HG02798 (cell line): ENCODE measurements at regions not wholly inside any gene's neighbourhood (a gene's known extent, or its start where the extent isn't known, plus 50 kb on each side); places are given as distances from the start of the nearest gene placed in this dataset.
"Not testable (repeated sequence)": the region's sequence is repeated elsewhere in the genome, so short reads cannot be mapped to it uniquely, and the experiment has no call there.

Source experiments
- ATAC-seq: cut with Tn5 transposase; IDR thresholded peaks from one replicate; pipeline ENCODE4 v1.9.1; 2021; ENCODE audit warnings: mild to moderate bottlenecking; ENCODE audit not compliant: unreplicated experiment, poor library complexity

GRCh38 chr12:60419986-60420385 is 824.2 kb downstream of the SLC16A7 start:
- no peak for ATAC-seq

GRCh38 chr12:60421741-60422140 is 825.9 kb downstream of the SLC16A7 start:
- ATAC-seq = no peak

- no peak for ATAC-seq
These were observed 841.5 kb downstream of the SLC16A7 start for GRCh38 chr12:60437297-60437696.

- no peak for ATAC-seq
These were observed 845.7 kb downstream of the SLC16A7 start for GRCh38 chr12:60441577-60441976.

DNA sequence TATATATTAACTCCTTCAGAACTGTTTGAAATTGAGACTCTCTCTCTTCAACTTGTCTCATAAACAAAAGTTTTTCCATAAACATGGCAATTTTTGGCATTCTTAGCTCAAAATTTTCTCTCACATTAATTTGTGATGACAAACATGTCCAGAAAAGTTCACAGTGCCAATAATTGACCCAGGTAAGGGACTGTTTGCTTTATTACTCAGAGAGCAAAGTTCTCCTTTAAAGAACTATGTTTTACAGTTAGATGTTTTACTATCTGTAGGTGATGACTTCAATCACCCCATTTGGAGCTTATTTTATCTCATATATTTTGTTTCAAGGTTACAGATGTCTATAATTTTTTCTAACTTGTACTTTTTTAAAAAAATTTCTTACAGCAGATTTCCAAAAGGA is 855.6 kb downstream of the SLC16A7 start:
- ATAC-seq = no peak

- ATAC-seq = no peak
These were observed 869.2 kb downstream of the SLC16A7 start for GRCh38 chr12:60465060-60465459.

GRCh38 chr12:60468546-60468945 is 872.7 kb downstream of the SLC16A7 start:
- ATAC-seq = no peak

DNA sequence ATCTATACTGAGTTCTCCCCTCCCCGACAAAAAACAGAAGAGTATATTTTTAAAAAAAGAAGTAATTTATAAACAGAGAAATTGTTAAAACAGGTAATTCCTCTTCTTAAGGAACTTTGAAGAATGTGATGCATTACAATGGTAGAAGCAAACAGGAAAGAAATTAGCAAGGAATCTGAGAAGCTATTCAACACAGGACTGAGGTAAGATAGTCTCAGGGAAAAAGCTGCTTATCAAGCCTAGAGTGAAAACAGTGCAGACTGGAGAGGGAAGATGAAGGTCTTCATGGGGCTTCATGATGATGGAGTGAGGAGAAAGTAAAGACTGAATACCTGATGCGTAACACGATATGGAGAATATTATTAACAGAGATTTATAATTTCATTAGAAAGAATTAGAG is 880.0 kb downstream of the SLC16A7 start:
- ATAC-seq = no peak

DNA sequence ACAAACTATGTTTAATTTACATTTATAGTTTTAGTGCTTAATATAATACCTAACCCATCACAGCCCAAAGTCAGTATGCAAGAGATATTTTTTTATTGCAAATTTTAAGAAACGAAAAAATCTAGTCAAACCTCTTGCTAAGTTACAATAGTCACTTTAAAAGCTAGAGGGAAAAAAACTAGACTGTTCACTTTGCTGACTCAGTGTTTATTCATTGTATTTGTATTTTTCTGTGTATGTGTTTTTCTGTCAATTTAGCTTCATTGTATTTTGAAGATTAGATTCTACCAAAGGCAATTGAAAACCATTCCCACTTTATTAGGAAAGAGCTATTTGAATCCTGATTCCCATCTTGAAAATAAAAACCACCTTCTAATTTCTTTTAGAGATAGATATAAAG is 891.5 kb downstream of the SLC16A7 start:
- no peak for ATAC-seq

DNA sequence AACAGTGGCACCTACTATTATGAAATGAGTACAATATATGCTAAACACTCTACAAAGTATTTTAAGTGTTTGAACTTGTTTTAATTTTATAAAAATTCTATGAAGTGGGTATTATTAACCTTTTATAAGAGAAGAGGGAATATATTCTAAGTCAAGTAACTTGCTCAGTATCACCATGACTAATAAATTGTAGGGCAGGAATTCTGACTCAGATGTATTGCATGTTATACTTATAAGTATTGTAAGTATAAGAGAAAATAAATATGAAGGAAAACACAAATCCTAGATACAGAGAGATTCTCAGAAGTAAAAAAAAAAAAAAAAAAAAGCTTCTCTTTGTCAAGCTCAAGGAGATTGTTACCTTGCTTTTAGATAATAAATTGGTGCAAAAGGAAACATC is 893.2 kb downstream of the SLC16A7 start:
- no peak for ATAC-seq

DNA sequence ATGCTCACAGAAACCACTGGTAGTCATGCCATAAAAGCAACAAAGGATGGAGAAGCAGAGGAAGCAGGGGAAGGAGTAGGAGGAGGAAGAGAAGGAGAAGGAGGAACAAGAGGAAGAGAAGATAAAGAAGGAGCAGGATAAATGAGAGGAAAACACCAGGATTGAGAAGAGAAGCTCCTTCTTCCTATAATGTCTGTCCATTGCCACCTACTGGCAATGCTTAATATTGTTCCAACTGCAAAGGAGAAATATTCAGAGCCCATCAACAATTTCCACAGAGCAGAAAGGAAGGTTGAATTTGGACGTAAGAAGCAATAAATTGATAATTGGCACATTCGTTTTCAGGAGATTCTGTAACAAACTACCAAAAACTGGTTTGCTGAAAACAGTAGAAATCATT is 898.4 kb downstream of the SLC16A7 start:
- ATAC-seq = no peak

DNA sequence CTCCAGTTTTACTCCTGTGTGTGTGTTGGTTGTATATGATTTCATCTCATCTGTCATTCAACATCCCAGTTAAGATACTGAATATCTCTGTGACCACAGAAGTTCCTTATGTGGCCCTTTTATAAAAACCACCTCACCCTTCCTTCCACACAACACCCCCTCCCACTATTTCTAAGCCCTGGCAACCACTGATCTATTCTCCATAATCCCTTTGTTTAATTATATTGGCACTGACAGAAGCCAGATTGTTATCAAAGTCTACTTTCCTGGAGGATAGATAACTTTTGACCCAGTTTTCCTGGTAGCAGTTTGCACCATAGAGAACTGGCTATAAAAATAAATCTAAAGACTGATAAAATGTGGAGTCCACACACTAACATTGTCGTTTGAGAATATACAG is 902.8 kb downstream of the SLC16A7 start:
- no peak for ATAC-seq

GRCh38 chr12:60501124-60501729 is 905.4 kb downstream of the SLC16A7 start:
- no peak for ATAC-seq

DNA sequence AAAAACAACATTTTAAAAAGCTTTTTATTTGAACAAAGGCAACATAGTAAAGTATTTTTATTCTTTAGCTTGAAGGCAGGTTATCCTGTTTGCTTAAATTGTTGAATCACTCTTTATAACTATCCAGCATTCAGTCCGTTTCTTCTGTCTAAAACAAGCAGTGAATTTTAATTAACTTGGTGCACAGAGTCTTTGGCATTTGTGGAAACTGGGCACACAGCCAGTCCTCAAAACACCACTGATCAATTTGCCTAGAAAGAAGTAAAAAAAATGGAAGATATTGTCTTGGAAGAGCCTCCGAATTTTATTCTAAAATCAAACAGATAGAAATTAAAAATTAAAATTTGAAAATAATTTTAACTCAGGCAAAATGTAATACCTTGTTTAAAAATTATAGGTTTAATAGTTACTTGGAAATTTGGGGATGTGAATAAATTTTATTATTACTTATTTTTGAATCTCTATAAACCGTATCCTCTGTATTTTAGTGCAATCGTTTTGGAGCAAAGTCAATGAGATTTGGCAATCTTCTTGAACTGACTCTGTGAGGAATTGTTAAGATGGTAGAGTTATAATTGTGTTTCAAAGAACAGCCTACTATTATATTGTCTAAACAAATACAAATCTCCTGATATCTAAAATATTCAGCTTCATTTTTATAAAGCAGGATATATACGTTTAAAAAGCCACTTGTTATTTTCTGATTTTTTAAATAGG is 927.0 kb downstream of the SLC16A7 start:
- no peak for ATAC-seq

- ATAC-seq = no peak
These were observed 933.4 kb downstream of the SLC16A7 start for GRCh38 chr12:60529261-60529660.

- no peak for ATAC-seq
These were observed 933.9 kb downstream of the SLC16A7 start for GRCh38 chr12:60529723-60530122.

- ATAC-seq = no peak
These were observed 939.5 kb downstream of the SLC16A7 start for GRCh38 chr12:60535363-60535762.

GRCh38 chr12:60539592-60539991 is 943.8 kb downstream of the SLC16A7 start:
- ATAC-seq = no peak

DNA sequence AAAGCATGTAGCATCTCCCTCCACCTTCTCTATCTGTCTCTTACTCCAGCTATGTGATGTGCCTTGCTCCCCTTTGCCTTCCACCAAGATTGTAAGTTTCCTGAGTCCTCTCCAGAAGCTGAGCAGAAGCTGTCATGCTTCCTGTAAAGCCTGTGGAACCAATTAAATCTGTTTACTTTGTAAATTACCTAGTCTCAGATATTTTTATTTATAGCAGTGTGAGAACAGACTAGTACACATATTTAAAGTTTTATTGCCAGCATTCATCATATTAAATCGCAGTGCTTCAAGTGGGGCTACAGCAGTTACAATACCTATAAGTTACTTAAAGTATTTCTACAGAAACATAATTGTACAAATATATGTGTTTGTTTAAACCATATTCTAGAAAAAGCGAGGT is 973.1 kb downstream of the SLC16A7 start:
- ATAC-seq = no peak

DNA sequence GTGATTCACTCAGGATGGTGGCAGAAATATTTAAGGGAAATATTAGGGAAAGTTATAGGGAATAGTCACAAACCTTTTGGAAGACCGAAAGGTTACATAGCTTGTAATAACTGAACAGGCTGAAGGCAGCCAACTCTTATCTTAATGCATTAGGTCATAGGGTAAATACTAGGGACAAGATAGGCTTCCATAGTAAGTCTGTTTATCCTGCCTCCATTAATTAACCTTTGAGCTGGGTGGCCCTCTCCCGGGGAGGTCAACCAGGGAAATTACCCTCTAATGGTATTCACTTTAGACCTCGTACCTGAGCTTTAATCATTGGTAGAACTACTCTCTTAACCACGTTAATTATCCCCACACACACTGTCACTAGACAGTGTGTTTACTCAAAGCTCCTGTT is 981.8 kb downstream of the SLC16A7 start:
- ATAC-seq = no peak

- not testable (repeated sequence) for ATAC-seq
These were observed 991.8 kb downstream of the SLC16A7 start for GRCh38 chr12:60587664-60588063.

GRCh38 chr12:60594035-60594711 is 998.3 kb downstream of the SLC16A7 start:
- ATAC-seq = no peak
